GM18499 (cell line): ENCODE measurements at regions not wholly inside any gene's neighbourhood (a gene's known extent, or its start where the extent isn't known, plus 50 kb on each side); places are given as distances from the start of the nearest gene placed in this dataset.
"Not testable (repeated sequence)": the region's sequence is repeated elsewhere in the genome, so short reads cannot be mapped to it uniquely, and the experiment has no call there.

Experiments used
- ATAC-seq: cut with Tn5 transposase; IDR thresholded peaks from one replicate; pipeline ENCODE4 v1.9.1; 2021; ENCODE audit warnings: moderate number of reproducible peaks; ENCODE audit not compliant: insufficient read depth, unreplicated experiment

DNA sequence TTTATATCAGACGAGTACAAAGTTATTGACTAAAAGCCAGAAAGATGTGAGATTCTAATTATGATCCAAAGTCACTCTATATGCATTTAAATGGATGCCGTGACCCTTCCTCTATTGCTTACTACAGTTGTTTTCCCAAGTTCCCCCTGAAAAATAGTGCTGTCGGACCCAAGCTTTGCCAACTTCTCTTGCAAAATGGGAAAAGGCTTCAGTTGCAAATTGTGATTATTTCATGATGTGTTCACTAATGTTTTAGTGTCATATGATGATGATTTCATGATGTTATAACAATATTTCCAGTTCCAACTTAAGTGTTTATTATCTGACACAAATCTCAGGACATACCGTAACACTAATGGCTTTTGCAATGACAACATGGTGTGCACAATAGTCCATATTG lies 534.6 kb upstream of the ATP2B1 start:
- no peak for ATAC-seq

DNA sequence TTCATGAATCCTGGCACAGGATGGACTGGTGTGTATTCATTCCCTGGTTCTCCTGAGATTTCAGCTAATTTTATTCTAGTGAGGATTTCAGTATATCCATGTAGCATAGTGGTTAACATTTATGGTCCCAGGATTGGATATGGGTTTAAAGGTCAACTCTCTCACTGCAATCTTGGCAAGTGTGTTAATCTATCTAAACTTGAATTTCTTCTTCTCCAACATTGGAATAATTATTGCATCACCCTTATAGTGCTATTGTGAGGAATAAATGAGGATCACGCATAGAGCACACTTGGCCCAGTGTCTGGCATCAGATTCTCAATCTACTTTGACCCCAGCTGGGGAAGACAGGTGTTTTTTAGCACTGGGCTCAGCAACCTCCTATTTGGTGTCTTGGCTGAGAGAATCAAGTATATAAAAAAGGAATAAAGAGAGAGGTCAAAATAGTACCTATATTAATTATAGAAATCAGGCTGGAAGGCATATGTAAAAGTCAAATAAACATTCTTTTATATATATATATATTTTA lies 531.2 kb upstream of the ATP2B1 start:
- no peak for ATAC-seq

DNA sequence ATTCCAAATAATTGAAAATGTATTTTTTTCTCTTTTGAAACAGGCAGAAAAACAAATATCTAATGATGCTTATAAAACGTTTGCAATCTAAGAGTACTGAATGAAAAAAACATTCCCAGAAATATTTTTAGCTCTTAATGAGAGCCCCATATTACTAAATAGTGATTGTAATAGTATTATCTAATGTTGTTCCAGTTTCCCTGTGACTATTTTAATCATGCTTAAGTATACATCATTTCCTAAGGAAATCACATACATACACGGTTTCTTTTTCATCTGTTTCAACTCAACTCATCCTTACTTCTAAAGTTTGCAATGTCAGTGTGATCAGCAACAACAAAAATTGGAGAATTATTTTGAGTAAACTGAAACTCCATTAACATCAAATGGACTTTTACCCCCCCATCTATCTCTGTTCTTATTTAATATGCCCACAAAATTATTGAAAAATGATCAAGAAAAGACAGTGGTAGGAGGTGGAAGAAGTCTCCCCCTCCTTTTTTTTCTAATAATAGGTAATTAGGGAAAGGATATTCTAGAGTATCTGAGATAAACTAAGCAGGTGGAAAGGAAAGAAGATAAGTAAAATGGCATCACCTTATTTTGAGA lies 530.1 kb upstream of the ATP2B1 start:
- no peak for ATAC-seq

DNA sequence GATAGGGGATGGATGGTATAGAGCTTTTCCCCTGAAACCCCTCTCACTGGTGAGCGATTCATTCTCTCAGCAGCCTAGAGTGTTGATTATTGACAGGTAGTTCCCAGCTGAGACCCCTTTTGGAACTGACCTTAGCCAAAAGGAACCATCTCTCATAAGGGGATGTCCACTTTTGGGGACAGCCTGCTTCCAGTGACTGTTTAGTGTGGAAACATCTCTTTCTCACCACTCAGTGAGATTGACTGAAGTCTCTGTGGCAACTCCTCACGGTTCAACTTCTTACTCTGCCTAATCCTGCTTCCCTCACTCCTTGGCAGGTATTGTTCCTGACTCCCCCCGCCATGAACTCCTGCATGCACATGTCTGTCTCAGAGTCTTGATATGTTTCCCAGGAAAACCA lies 529.2 kb upstream of the ATP2B1 start:
- ATAC-seq: no peak

DNA sequence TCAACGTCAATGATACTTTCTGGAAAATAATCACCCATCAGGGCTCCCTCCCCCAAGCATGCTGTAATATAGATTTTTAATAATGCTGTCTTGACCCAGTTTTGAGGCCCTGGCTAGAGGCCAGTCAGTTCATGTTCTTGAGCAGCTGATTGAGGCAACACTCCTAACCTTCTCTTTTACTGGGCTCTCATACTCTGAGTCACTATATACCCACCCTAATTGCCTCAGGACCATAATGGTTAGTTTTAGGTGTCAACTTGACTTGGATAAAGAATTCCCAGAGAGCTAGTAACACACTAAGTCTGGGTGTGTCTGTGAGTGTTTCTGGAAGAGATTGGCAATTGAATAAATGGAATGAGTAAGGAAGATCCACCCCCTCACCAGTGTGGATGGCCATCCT lies 527.0 kb upstream of the ATP2B1 start:
- ATAC-seq: no peak

DNA sequence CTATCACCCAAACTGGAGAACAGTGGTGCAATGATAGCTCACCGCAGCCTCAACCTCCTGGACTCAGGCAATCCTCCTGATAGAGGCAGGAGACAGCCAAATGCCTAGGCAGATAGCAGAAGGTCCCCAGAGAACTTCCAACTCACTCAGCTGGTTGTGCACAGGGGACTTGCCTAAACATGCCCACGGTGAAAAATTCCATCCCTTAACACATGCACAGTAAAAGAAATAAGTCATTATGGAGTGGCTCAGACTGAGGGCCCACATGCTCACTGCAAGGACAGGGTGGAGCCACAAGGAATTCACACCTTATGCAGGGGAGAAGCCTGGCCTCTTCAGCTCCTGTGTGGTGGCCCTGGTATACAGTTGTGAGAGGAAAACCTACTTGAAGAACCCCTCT lies 525.8 kb upstream of the ATP2B1 start:
- no peak for ATAC-seq

DNA sequence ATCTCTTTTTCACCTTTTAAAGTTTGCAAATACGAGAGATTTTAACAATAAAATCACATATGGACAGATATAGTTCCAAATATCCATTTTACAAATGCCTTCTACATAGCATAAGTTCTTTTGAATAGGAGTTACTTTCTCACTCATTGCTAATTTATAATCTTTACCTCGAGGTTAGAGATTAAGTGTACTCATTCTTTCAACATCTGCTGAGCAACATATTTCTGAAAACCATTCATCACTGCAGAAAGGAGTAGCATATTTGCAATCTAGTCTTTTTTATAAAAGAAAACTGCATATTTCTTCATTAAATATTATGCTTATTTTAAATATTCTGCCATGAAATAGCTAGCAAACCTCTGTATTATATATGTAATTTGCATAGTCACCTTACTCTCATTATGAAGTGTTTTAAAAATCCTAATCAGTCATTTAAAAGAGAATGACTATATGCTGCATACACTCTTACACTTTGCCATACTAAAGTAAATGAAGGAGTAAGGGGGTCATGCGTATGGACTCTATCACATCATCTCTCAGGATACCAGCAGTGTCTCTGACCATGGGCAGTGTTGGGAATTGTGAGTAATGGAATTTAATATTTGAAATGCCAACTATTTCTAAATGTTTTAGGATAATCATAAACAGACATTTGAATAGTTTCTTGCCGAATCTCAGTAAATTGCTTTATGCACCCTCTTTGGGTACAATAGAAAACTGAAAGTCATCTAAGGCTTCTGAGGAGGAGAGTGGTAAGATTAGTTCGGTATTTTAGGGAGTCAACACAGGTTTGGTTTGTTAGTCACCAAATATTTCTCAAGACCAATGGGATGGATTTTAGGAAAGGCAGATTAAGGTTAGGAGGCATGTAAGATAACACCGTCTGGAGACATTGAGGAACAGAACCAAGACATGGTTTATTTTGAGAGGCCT lies 524.8 kb upstream of the ATP2B1 start:
- ATAC-seq: no peak

DNA sequence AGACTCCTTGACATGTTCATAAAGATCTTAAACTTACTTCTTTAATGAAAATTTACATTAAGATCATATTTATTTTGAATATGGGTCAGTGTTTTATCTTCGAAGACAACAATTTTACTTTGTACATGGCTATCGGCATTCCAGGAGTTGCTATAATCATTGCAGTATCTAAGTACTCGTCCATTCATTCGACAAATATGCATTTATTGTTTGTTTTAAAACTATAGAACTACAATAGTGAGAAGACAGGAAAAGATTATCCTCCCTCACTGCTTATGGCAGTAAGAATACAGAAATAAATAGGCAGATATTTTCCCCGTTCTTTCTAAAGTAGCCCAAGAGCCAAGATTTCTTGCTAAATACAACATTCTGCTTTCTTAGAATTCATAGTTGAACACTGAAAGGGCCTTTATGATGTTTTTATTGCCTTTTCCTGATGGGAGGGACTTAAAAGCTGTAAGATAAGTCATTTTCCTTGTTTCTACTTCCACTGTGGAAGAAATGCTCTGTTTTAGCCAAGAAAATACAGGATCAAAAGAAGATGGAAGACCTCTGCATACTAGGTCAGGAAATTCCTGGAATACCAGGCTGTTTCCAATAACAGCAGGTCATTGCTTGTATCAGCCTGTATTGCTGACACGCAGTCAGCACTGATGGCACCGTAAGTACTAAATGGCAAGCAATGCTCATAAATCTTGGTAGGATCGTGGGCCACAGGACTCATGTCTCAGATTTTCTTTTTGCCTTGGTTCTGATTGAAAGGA lies 521.0 kb upstream of the ATP2B1 start:
- no peak for ATAC-seq

DNA sequence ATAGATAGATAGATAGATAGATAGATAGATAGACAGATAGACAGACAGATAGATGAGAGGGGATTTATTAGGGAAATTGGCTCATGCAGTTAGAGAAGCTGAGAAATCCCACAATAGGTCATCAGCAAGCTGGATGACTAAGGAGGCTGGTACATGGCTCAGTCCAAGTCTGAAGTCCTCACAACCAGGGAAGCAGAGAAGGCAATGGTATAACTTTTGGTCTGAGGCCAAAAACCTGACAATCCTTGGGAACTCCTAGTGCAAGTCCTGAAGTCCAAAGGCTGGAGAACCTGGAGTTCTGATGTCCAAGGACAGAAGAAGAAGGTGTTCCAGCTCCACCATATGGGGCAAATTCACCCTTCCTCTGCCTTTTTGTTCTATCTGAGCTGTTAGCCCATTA lies 517.6 kb upstream of the ATP2B1 start:
- no peak for ATAC-seq

DNA sequence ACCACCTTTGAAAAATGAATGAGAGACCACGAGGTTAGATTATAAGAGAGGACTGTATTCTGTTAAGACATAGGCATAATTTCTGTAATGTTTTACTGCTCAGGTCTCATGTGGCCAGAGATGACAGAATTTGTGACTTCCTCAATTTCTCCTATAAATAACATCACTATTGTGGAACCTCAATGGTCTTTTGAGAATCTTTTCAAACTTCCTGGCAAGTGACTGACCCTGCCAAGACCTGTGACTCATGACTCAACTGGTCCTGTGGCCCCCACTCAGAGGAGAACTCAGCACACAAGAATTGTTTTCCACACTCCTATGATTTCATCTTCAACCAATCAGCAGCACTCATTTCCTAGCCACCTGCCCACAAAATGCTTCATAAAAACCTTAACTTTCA lies 508.2 kb upstream of the ATP2B1 start:
- ATAC-seq: no peak

DNA sequence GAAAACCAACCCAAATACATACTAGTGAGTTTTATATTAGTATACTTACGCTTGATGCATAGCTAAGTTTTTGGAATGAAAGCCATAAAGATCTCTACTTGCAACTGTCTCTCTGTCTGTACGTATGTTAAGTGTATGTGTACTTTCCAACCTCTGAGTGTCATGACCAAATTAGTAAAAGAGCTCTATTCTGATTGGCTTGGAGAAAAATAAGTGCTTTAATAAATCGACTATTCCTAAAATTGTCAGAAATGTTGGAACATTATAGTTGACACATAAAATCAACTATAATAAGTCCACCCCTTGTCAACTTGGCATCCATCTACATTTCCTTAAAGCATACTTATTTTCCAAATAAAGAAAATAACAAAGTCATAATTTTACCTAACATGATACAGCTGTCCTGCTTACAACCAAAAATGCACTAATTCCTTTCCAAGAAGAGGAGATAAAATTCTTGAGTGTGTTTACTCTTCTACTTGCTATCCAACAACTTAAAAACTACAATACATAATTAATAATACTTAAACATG lies 507.4 kb upstream of the ATP2B1 start:
- ATAC-seq: no peak

DNA sequence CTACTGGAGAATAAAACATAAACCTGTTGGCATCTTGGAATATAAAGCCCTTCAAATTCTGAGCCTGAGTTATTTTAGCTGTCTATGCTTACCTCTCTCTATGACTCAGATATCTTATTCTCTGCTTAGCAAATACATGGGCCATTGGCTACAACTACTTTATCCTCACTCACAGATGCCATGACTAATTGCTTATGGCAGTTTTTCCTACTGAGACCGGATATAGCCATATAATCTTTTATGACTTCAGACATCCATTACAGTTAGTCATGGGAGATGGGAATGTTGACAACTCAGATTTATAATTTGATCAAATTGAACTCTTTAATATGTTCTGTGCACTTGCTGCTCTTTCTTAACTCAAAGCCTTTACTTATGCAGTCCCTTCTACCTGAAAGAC lies 502.4 kb upstream of the ATP2B1 start:
- no peak for ATAC-seq

DNA sequence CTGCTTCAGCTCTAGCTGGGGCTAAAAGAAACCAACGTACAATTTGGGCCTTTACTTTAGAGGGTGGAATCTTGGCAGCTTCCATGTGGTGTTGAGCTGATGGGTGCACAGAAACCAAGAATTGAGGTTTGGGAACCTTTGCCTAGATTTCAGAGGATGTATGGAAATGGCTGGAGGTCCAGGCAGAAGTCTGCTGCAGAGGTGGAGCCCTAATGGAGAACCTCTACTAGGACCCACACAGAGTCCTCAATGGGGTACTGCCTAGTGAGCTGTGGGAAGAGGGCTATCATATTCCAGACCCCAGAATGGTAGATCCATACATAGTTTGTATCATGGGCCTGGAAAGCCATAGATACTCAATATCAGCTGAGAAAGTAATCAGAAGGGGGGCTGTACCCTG lies 500.4 kb upstream of the ATP2B1 start:
- no peak for ATAC-seq

DNA sequence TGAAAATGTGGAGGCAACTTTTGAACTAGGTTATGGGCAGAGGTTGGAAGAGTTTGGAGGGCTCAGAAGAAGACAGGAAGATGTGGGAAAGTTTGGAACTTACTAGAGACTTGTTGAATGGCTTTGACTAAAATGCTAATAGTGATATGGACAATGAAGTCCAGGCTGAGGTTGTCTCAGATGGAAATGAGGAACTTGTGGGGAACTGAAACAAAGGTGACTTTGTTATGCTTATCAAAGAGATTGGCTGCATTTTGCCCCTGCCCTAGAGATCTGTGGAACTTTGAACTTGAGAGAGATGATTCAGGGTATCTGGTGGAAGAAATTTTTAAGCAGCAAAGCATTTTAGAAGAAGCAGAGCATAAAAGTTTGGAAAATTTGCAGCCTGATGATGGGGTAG lies 499.7 kb upstream of the ATP2B1 start:
- ATAC-seq: not testable (repeated sequence)

DNA sequence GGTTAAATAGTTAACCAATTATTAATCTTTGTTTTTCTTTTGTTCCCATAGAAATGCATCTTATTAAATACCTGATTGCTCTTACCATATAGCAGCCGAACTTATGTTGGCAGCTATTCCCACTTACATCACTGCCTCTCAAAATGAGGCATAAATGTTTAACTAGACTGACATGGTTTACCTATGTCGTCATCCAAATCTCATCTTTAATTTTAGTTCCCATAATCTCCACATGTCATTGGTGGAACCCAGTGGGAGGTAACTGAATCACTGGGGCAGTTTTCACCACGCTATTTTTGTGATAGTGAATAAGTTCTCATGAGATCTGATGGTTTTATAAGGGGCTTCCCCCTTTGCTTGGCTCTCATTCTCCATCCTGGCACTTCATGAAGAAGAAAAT lies 499.2 kb upstream of the ATP2B1 start:
- ATAC-seq: no peak

DNA sequence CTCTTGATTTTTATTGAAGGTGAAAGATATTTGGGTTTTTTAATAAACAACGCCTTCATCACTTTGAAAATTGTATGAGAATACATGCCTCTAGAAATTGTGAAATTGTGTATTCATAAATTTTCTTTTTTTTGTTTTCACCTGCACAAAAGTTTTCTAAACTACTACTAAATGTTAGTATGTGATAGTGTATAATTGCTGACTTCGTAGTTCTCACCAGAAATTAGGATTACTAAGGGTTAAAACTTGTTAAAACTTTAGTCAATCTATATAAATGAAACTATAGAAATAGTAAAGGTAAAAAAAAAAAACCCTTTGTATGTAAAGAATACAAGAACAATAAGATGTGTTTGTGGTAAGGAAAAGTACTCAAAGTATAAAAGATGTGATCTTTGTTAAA lies 496.5 kb upstream of the ATP2B1 start:
- no peak for ATAC-seq

DNA sequence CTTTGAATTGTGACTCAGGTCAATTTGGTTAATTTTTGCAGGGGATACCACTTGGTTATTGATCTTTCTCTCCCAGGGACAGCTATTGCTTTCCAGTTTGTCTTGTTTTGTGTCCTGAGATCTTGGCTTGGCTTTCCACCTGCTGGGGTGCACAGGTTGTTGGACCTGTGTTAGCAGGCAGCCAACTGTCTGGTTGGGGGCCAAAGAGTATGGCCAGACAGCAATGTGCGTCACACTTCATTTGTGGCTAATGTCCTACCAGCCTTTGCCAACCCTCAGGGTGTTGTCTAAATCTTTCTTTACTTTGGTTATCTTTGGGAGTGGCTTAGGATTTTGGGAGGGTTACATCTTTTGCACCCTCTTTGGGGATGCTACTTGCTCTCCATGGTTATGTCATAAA lies 494.9 kb upstream of the ATP2B1 start:
- ATAC-seq: no peak

DNA sequence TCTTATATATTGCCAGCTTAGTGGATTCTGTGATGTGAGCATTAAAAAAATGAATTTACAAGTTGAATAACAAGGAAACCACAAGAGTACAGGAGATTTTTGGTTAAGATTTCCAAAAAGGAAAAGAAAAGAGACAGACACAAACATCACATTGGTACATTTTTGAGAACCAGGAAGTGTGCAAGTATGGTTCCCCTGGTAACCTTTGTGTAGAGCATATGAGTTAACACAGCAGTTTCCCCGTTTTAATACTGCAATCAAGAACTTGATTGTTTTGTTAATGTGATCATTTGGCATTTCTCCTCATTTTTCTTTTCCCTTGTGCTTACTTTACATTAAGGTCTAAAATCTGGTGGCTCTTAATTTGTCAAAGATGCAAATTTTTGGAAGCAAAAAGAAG lies 490.4 kb upstream of the ATP2B1 start:
- no peak for ATAC-seq

DNA sequence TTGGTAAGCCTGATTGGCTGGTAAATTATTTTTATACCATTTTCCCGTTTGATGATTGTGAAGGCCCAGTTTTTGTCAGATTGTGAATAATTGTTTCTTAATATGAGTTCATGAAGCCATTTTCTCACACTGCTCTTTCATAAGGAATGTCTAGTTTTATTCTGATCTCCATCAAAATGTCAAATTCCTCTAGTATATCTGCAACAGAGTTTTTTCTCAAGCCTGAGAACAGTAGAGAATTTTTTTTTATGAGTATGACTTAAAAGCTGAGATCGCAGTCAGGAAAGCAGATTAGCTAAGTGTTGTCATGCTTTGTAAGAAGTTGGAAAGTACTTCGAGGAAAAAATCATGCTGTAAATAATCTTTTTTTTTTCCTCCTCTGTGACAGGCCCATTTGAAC lies 484.9 kb upstream of the ATP2B1 start:
- ATAC-seq: no peak

DNA sequence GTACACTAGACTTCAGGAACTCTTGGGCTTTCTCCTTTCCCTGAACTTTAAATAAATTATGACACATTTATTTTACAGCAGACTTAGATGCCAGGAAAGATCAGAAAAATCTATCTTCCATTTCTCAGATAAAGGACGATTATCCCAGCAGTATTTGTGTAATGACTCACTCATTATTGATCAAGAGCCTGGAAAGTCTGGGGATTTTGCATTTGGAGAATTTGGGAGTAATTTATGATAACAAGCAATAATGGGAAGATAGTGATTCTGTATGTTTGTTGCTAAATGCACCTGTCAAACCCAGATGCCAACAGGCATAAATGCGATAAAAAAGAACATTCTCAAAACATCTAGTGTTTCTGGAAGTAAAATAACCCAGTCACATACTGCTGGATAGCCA lies 480.2 kb upstream of the ATP2B1 start:
- no peak for ATAC-seq

DNA sequence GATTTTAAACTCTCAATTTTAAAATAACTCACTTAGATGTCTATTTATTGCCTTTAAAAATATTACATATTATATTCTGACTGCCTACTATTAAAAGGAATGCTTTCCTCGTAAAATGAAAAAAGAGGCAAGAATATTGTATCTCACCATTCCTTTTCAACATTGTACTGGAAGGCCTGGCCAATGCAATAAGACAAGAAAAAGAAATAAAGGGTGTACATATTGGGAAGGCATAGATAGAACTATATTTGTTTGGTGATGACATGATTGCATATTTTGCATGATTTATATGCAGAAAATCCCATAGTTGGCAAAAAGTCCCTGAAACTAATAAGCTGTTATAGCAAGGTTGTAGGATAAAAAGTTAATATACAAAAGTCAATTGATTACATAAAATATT lies 474.6 kb upstream of the ATP2B1 start:
- no peak for ATAC-seq
